GM12873 (cell line): ENCODE measurements at regions not wholly inside any gene's neighbourhood (a gene's known extent, or its start where the extent isn't known, plus 50 kb on each side); places are given as distances from the start of the nearest gene placed in this dataset.
A peak's percentile ranks its signal among the peaks of the same experiment; 100 is the strongest.

Experiments used
- CTCF ChIP-seq: IDR thresholded peaks from 2 replicates; pipeline ENCODE4 v1.5.1; 2012; ENCODE audit warnings: low read depth, mild to moderate bottlenecking, moderate library complexity, low read length, control low read depth; ENCODE audit not compliant: insufficient read depth; ENCODE audit errors: missing control alignments

- TF ChIP-seq CTCF: no peak
These were observed 540.0 kb downstream of the RERGL start for GRCh38 chr12:17550011-17550410.

- TF ChIP-seq CTCF: no peak
These were observed 549.1 kb downstream of the RERGL start for GRCh38 chr12:17540921-17541320.

DNA sequence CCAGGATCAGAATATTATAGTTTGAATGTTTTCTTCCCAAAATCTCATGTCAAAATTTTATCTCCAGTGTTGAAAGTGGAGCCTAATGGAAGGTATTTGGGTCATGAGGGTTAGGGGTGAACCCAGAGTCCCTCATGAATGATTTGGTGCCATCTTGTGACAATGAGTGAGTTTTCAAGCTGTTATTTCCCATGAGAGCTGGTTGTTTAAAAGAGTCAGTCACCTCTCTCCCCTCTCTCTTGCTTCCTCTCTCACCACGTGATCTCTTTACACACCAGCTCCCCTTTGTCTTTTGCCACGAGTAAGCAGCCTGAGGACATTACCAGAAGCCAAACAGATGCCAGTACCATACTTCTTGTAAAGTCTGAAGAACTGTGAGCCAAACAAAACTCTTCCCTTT, 561.6 kb downstream of the RERGL start:
- TF ChIP-seq CTCF: no peak

GRCh38 chr12:17527021-17527420, 563.0 kb downstream of the RERGL start:
- TF ChIP-seq CTCF: no peak

GRCh38 chr12:17511369-17511768, 578.6 kb downstream of the RERGL start:
- TF ChIP-seq CTCF: peak; percentile 3

GRCh38 chr12:17507336-17507735, 582.7 kb downstream of the RERGL start:
- TF ChIP-seq CTCF: no peak

- TF ChIP-seq CTCF: no peak
These were observed 586.3 kb downstream of the RERGL start for GRCh38 chr12:17503742-17504141.
